ENCODE measurements at regions not wholly inside any gene's neighbourhood (a gene's known extent, or its start where the extent isn't known, plus 50 kb on each side); places are given as distances from the start of the nearest gene placed in this dataset.

DNA sequence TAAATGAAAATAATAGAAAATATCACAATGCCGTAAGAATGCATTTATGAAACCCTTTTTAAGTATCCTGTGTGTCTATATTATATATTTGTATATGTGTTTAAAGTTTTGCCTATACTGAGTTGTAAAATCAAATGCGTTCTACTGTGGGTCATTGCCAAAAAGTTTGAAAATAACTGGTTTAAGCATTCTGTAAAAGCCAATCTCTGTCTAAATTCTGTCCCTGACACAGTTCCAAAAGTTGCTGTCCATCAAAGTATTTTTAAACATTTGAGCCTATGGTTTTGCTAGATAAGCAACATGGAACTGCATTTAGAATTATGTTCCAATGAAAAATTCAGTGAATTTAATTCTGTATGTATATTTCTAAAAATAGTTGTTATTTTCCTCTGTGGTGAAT lies 1360.4 kb upstream of the CRIM1 start:
- H2BK5ac ChIP-seq (ENCODE audit: low read depth, low read length), result no peak overlapping the region
- no peaks in the 10 kb centered on the region for H3K23me2 ChIP-seq (ENCODE audit: low read depth, low read length)
- no peak overlapping the region for H4K8ac ChIP-seq (ENCODE audit: extremely low read depth, insufficient read depth, low read length)
- no peak for FAIRE-seq
- no peak overlapping the region for H2AFZ ChIP-seq (ENCODE audit: low read length)
- no peak overlapping the region for H3K23ac ChIP-seq (ENCODE audit: insufficient read length)
- CTCF ChIA-PET (ENCODE audit: partially characterized antibody), result no interaction called here
- TF ChIP-seq EP300 (IDR thresholded peaks at IDR 0.05; ENCODE audit: borderline replicate concordance in 1 of 2, low read depth in 2 of 2, low read length in 2 of 2) (no peak), EGR1 (IDR thresholded peaks at IDR 0.05; ENCODE audit: borderline replicate concordance, low read depth, low read length) (no peak), SRF (IDR thresholded peaks at IDR 0.05; ENCODE audit: low read depth, low read length) (no peak), CHD2 (IDR thresholded peaks at IDR 0.05; ENCODE audit: low read length) (no peak), TBP (IDR thresholded peaks at IDR 0.05; ENCODE audit: low read depth, low read length) (no peak), TAF1 (IDR thresholded peaks at IDR 0.05; ENCODE audit: low read depth, low read length) (no peak), SAP30 (IDR thresholded peaks at IDR 0.05; ENCODE audit: insufficient read depth, insufficient replicate concordance, low read length) (no peak), POU5F1 (IDR thresholded peaks at IDR 0.05; ENCODE audit: low read depth, low read length) (no peak), SP2 (IDR thresholded peaks at IDR 0.05; ENCODE audit: low read length) (no peak), SIN3A (conservative IDR thresholded peaks at IDR 0.05 in 1 of 2, IDR thresholded peaks at IDR 0.05 in 1 of 2; ENCODE audit: low read depth in 1 of 2, low read length in 2 of 2) (no peak), CEBPB (IDR thresholded peaks at IDR 0.05; ENCODE audit: low read depth, low read length) (no peak), BRCA1 (IDR thresholded peaks at IDR 0.05; ENCODE audit: low read depth, low read length) (no peak), RAD21 (IDR thresholded peaks at IDR 0.05 in 1 of 2, conservative IDR thresholded peaks at IDR 0.05 in 1 of 2; ENCODE audit: low read depth in 2 of 2, low read length in 2 of 2) (no peak)
- TF ChIP-seq, protein P1, sequence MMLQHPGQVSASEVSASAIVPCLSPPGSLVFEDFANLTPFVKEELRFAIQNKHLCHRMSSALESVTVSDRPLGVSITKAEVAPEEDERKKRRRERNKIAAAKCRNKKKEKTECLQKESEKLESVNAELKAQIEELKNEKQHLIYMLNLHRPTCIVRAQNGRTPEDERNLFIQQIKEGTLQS (IDR thresholded peaks at IDR 0.05; ENCODE audit: insufficient read depth, low read depth, low read length), result no peak
- TF ChIP-seq, protein P2, sequence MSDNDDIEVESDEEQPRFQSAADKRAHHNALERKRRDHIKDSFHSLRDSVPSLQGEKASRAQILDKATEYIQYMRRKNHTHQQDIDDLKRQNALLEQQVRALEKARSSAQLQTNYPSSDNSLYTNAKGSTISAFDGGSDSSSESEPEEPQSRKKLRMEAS (IDR thresholded peaks at IDR 0.05), result no peak
- H3K4me2 ChIP-seq (ENCODE audit: insufficient read depth in 1 of 2, low read depth in 2 of 2, low read length in 2 of 2), result no peak overlapping the region
- POLR2A ChIA-PET (ENCODE audit: partially characterized antibody), result no interaction called here
- H3K56ac ChIP-seq (replicated peaks; ENCODE audit: insufficient read length, low read depth, low read length), result no peak overlapping the region
- H2BK20ac ChIP-seq (ENCODE audit: low read length), result no peak overlapping the region
- H3K79me2 ChIP-seq (ENCODE audit: control insufficient read depth in 1 of 2, insufficient read depth in 2 of 2, low read length in 2 of 2), result no peaks in the 10 kb centered on the region
- H2BK12ac ChIP-seq (ENCODE audit: low read depth, low read length), result no peak overlapping the region
- no peak overlapping the region for H3K27ac ChIP-seq (ENCODE audit: low read depth, low read length)
- H3K4me3 ChIP-seq (ENCODE audit: extremely low read depth in 1 of 4, insufficient read depth in 2 of 4, low read depth in 3 of 4, low read length in 4 of 4), result no peak overlapping the region
- H3K36me3 ChIP-seq (ENCODE audit: control insufficient read depth in 2 of 4, insufficient read depth in 4 of 4, low read length in 3 of 4), result no peaks in the 10 kb centered on the region
- H3K9me3 ChIP-seq (ENCODE audit: insufficient read depth in 2 of 2, low read depth in 1 of 2, low read length in 1 of 2), result no peaks in the 10 kb centered on the region; a peak in 1 of 4 replicates
- 45% methylated on average over 2 of the region's 2 CpGs; no CpG with 5 or more reads in 1 of the 2 experiments for WGBS, 2 experiments (ENCODE audit: extremely low coverage in 1 of 2, insufficient coverage in 1 of 2, insufficient read length in 1 of 2, insufficient replicate concordance in 2 of 2, low coverage in 1 of 2, low lambda C conversion rate in 2 of 2, missing lambda C conversion rate in 1 of 2)
- no peaks in the 10 kb centered on the region for H3K27me3 ChIP-seq (replicated peaks in 1 of 4; ENCODE audit: control insufficient read depth in 3 of 4, extremely low read depth in 1 of 4, insufficient read depth in 3 of 4, low read length in 3 of 4)
- no peaks in the 10 kb centered on the region for H3K4me1 ChIP-seq (replicated peaks in 1 of 4; ENCODE audit: control insufficient read depth in 3 of 4, insufficient read depth in 4 of 4, low read length in 3 of 4)
- H3K18ac ChIP-seq (ENCODE audit: extremely low read depth, low read length), result no peak overlapping the region
- no peak overlapping the region for H3K9ac ChIP-seq (replicated peaks in 1 of 4; ENCODE audit: extremely low read depth in 1 of 4, low read depth in 3 of 4, low read length in 3 of 4)
- DNase-seq (ENCODE audit: low read depth in 1 of 2, low spot score in 2 of 2), result no peak
- no peak overlapping the region for H4K91ac ChIP-seq (replicated peaks; ENCODE audit: insufficient read length, low read length)
- no peaks in the 10 kb centered on the region for H4K20me1 ChIP-seq (replicated peaks in 1 of 2; ENCODE audit: control insufficient read depth in 1 of 2, insufficient read depth in 2 of 2, low read length in 2 of 2)
- no peak overlapping the region for H2AK5ac ChIP-seq (ENCODE audit: low read depth, low read length)
- H2BK120ac ChIP-seq (replicated peaks; ENCODE audit: low read depth, low read length), result no peak overlapping the region
- H3K14ac ChIP-seq (ENCODE audit: insufficient read length), result no peak overlapping the region
- no peaks in the 10 kb centered on the region for H3K79me1 ChIP-seq (ENCODE audit: low read depth, low read length)
- no peak overlapping the region for H4K5ac ChIP-seq (ENCODE audit: insufficient read length, low read depth, low read length)
- H2BK15ac ChIP-seq (ENCODE audit: low read length), result no peak overlapping the region
- no peak overlapping the region for H3K4ac ChIP-seq (replicated peaks; ENCODE audit: insufficient read length, low read depth, low read length)

All from H1 (cell line).